Endothelial cell of umbilical vein (primary cell): ENCODE measurements at regions not wholly inside any gene's neighbourhood (a gene's known extent, or its start where the extent isn't known, plus 50 kb on each side); places are given as distances from the start of the nearest gene placed in this dataset.

Experiments
- BruUV-seq: library from RNA; stranded (reverse); fragments of 400-500 nt; replicated peaks from 2 replicates; lab custom pipeline; 2021; lab: Mats Ljungman, UMichigan
- CTCF ChIA-PET: fragments of 300-600, 350-600 bp; sonication (Branson Sonifier 250); formaldehyde crosslinking; loops from one replicate; lab custom pipeline; 2021; ENCODE audit warnings: antibody characterized with exemption, inconsistent platforms; lab: Charles Lee
- POLR2A ChIA-PET: fragments of 300-600, 350-600 bp; sonication (Branson Sonifier 250); formaldehyde crosslinking; loops from one replicate; lab custom pipeline; 2021; ENCODE audit warnings: antibody characterized with exemption, inconsistent platforms; lab: Charles Lee
- DNase-seq: peaks from one replicate; pipeline ENCODE4 v3.0.0-alpha.2; 2011; ENCODE audit warnings: low read depth, low spot score
- FAIRE-seq: peaks from 2 replicates; lab custom pipeline; 2011; peaks lifted over from hg19 to GRCh38; lab: Jason Lieb, UNC
- H2AFZ ChIP-seq: 2 replicates; pipeline ENCODE4 v1.6.0; 2012; ENCODE audit warnings: low read depth, low read length, control low read depth, inconsistent platforms
- H3K27ac ChIP-seq: 2 replicates; pipeline ENCODE4 v1.5.1; 2011; ENCODE audit warnings: low read depth, mild to moderate bottlenecking, control low read depth, low read length, moderate library complexity; ENCODE audit not compliant: insufficient read depth
- H3K27me3 ChIP-seq, 2 experiments: 2 replicates each; pipeline versions ENCODE4 v1.6.0 to v1.6.1; 2011; ENCODE audit warnings: low read length in 2 of 2, mixed read lengths in 1 of 2; ENCODE audit not compliant: control insufficient read depth in 2 of 2, insufficient read depth in 2 of 2
- H3K36me3 ChIP-seq, 2 experiments: 2 replicates in 1 of 2; 3 replicates in 1 of 2; pipeline ENCODE4 v1.5.1; 2011; ENCODE audit warnings: low read length in 2 of 2, mild to moderate bottlenecking in 1 of 2, moderate library complexity in 1 of 2; ENCODE audit not compliant: control insufficient read depth in 2 of 2, insufficient read depth in 2 of 2; ENCODE audit errors: extremely low read depth in 1 of 2
- H3K4me1 ChIP-seq: 3 replicates; pipeline ENCODE4 v1.5.1; 2011; ENCODE audit warnings: mild to moderate bottlenecking, low read length; ENCODE audit not compliant: control insufficient read depth, insufficient read depth; ENCODE audit errors: extremely low read depth
- H3K4me2 ChIP-seq: 2 replicates; pipeline ENCODE4 v1.6.1; 2011; ENCODE audit warnings: low read length, control low read depth, mixed read lengths; ENCODE audit not compliant: insufficient read depth
- H3K4me3 ChIP-seq, 3 experiments: fragments of 200-600 bp in 1 of 3; sonication (generic), shearing (Covaris generic) in 1 of 3; replicated peaks in 1 of 3; 2 replicates each; pipeline ENCODE4 v1.5.1; 2011 to 2016; ENCODE audit warnings: control low read depth in 3 of 3, low read length in 3 of 3, mild to moderate bottlenecking in 2 of 3, inconsistent platforms in 1 of 3, low read depth in 1 of 3, moderate library complexity in 1 of 3; ENCODE audit not compliant: insufficient read depth in 1 of 3
- H3K79me2 ChIP-seq: 2 replicates; pipeline ENCODE4 v1.6.0; 2012; ENCODE audit warnings: low read length, inconsistent platforms; ENCODE audit not compliant: control insufficient read depth, insufficient read depth
- H3K9ac ChIP-seq: replicated peaks from 2 replicates; pipeline ENCODE3; 2011; ENCODE audit warnings: low read length, control low read depth; ENCODE audit not compliant: insufficient read depth; ENCODE audit errors: extremely low read depth
- H3K9me1 ChIP-seq: replicated peaks from 3 replicates; pipeline ENCODE4 v1.6.0; 2011; ENCODE audit warnings: mild to moderate bottlenecking, low read length; ENCODE audit not compliant: control insufficient read depth, insufficient read depth; ENCODE audit errors: extremely low read depth
- H3K9me3 ChIP-seq: replicated peaks from 2 replicates; pipeline ENCODE4 v1.5.1; 2012; ENCODE audit warnings: low read length, inconsistent platforms; ENCODE audit not compliant: control insufficient read depth, insufficient read depth
- H4K20me1 ChIP-seq: replicated peaks from 2 replicates; pipeline ENCODE3; 2011; ENCODE audit warnings: mild to moderate bottlenecking, low read length; ENCODE audit not compliant: control insufficient read depth, insufficient read depth; ENCODE audit errors: extremely low read depth
- CTCF ChIP-seq, 2 donors: IDR thresholded peaks; 1 replicate in 1 of 2; 2 replicates in 1 of 2; pipeline ENCODE4 v1.5.1; 2011; ENCODE audit warnings: low read length in 2 of 2, mild to moderate bottlenecking in 2 of 2, moderate library complexity in 2 of 2, control low read depth in 1 of 2, inconsistent platforms in 1 of 2, low read depth in 1 of 2; ENCODE audit not compliant: insufficient read depth in 1 of 2; ENCODE audit errors: extremely low read depth in 1 of 2
- EZH2 ChIP-seq: IDR thresholded peaks from 2 replicates; pipeline ENCODE4 v1.6.1; 2012; ENCODE audit warnings: borderline replicate concordance, low read depth, mild to moderate bottlenecking, moderate library complexity, low read length, inconsistent platforms; ENCODE audit not compliant: severe bottlenecking
- FOS ChIP-seq: IDR thresholded peaks from 2 replicates; pipeline ENCODE4 v1.6.1; 2011; ENCODE audit warnings: mild to moderate bottlenecking, low read length, moderate library complexity, borderline replicate concordance; ENCODE audit not compliant: insufficient read depth
- GATA2 ChIP-seq: IDR thresholded peaks from 2 replicates; pipeline ENCODE4 v1.7.0; 2011; ENCODE audit warnings: low read depth, mild to moderate bottlenecking, moderate library complexity, mixed read lengths, low read length; ENCODE audit not compliant: insufficient read length, insufficient read depth
- JUN ChIP-seq: IDR thresholded peaks from 2 replicates; pipeline ENCODE4 v1.6.1; 2011; ENCODE audit warnings: borderline replicate concordance, low read depth; ENCODE audit not compliant: insufficient read length, insufficient read depth
- MAX ChIP-seq: IDR thresholded peaks from 2 replicates; pipeline ENCODE4 v1.6.1; 2011; ENCODE audit not compliant: insufficient read depth, insufficient read length
- MYC ChIP-seq: IDR thresholded peaks from one replicate; pipeline ENCODE4 v1.6.1; 2011; ENCODE audit warnings: mild to moderate bottlenecking, low read depth, low read length
- POLR2A ChIP-seq: IDR thresholded peaks from 2 replicates; pipeline ENCODE4 v1.6.1; 2012; ENCODE audit warnings: low read depth, mild to moderate bottlenecking, control low read depth, low read length
- POLR2AphosphoS5 ChIP-seq: IDR thresholded peaks from 2 replicates; pipeline ENCODE4 v1.6.1; 2012; ENCODE audit warnings: low read depth, mild to moderate bottlenecking, control low read depth, low read length, moderate library complexity; ENCODE audit not compliant: insufficient read depth
- dilution Hi-C: fragments of 300-500 bp; cut with MboI; formaldehyde crosslinking; loops from one replicate; pipeline ENCODE4 v1.15.0; 2019; ENCODE audit warnings: low sequenced_read_pairs; ENCODE audit not compliant: extremely low pct_ligation_motif_present
- intact Hi-C: fragments of 100-400 bp; cut with micrococcal nuclease; formaldehyde crosslinking; loops from one replicate; pipeline ENCODE4 v1.10.0; 2022

GRCh38 chr2:21392649-21393048 lies 268.9 kb downstream of the TDRD15 start:
- no peak overlapping the region for H3K4me2 ChIP-seq
- intact Hi-C loops, result no loop called here
- H3K9ac ChIP-seq, result no peak overlapping the region
- TF ChIP-seq EZH2 (no peak), MAX (no peak), POLR2A (no peak), FOS (no peak), CTCF (IDR thresholded peaks at IDR 0.05; ENCODE audit: extremely low read depth in 1 of 2, insufficient read depth in 1 of 2, low read depth in 1 of 2, low read length in 2 of 2) (no peak), GATA2 (no peak), MYC (no peak), JUN (no peak), POLR2AphosphoS5 (no peak)
- dilution Hi-C loops, result no loop called here
- DNase-seq (no peak), FAIRE-seq (no peak)
- BruUV-seq, result no TSS peak
- CTCF ChIA-PET, result no interaction called here
- H3K9me3 ChIP-seq, result peaks cover 1% of the 10 kb centered on the region
- no peak overlapping the region for H3K4me3 ChIP-seq
- H2AFZ ChIP-seq, result no peak overlapping the region
- H3K79me2 ChIP-seq, result no peaks in the 10 kb centered on the region
- H3K27me3 ChIP-seq, result no peaks in the 10 kb centered on the region
- POLR2A ChIA-PET, result no interaction called here
- H3K36me3 ChIP-seq, result no peaks in the 10 kb centered on the region
- no peaks in the 10 kb centered on the region for H3K4me1 ChIP-seq
- H3K27ac ChIP-seq, result no peak overlapping the region
- no peaks in the 10 kb centered on the region for H3K9me1 ChIP-seq
- no peaks in the 10 kb centered on the region for H4K20me1 ChIP-seq
